Astrocyte of the spinal cord (primary cell): ENCODE measurements at regions not wholly inside any gene's neighbourhood (a gene's known extent, or its start where the extent isn't known, plus 50 kb on each side); places are given as distances from the start of the nearest gene placed in this dataset.

Experiments used
- DNase-seq: peaks from one replicate; pipeline ENCODE4 v3.0.0; 2011; ENCODE audit warnings: low read depth, low spot score
- H3K4me3 ChIP-seq: 2 replicates; pipeline ENCODE4 v1.5.1; 2011; ENCODE audit warnings: low read depth, mild to moderate bottlenecking, low read length, moderate library complexity
- CTCF ChIP-seq: IDR thresholded peaks from 2 replicates; pipeline ENCODE4 v1.5.1; 2012; ENCODE audit warnings: low read depth, mild to moderate bottlenecking, low read length, inconsistent platforms
- in situ Hi-C: cut with HindIII; loops from 2 replicates; pipeline ENCODE4 v1.10.0; 2017; ENCODE audit warnings: low sequenced_read_pairs

- H3K4me3 ChIP-seq = no peak overlapping the region
- in situ Hi-C loops = no loop called here
- DNase-seq = peak; percentile 48
- no peak for TF ChIP-seq CTCF
Measured at GRCh38 chr12:126424696-126425095, 1359.5 kb downstream of the AACS start.

- TF ChIP-seq CTCF = no peak
- no peak for DNase-seq
- H3K4me3 ChIP-seq = no peak overlapping the region
- in situ Hi-C loops = no loop called here
Measured at GRCh38 chr12:126425264-126425663, 1360.0 kb downstream of the AACS start.

GRCh38 chr12:126428769-126429168 is 1363.5 kb downstream of the AACS start:
- no peak for TF ChIP-seq CTCF
- no peak overlapping the region for H3K4me3 ChIP-seq
- in situ Hi-C loops = no loop called here
- DNase-seq = no peak

- no peak for DNase-seq
- TF ChIP-seq CTCF = no peak
- in situ Hi-C loops = no loop called here
- H3K4me3 ChIP-seq = no peak overlapping the region
Measured at GRCh38 chr12:126430921-126431320, 1365.7 kb downstream of the AACS start.

- no peak for TF ChIP-seq CTCF
- no peak for DNase-seq
- in situ Hi-C loops = no loop called here
- H3K4me3 ChIP-seq = no peak overlapping the region
Measured at GRCh38 chr12:126431767-126432166, 1366.5 kb downstream of the AACS start.

GRCh38 chr12:126432780-126433179 is 1367.5 kb downstream of the AACS start:
- peak; percentile 16 for DNase-seq
- in situ Hi-C loops = no loop called here
- no peak for TF ChIP-seq CTCF
- H3K4me3 ChIP-seq = no peak overlapping the region

- H3K4me3 ChIP-seq = no peak overlapping the region
- no peak for TF ChIP-seq CTCF
- DNase-seq = no peak
- in situ Hi-C loops = no loop called here
Measured at GRCh38 chr12:126434412-126434985, 1369.3 kb downstream of the AACS start.
